HepG2 (cell line): ENCODE measurements at regions not wholly inside any gene's neighbourhood (a gene's known extent, or its start where the extent isn't known, plus 50 kb on each side); places are given as distances from the start of the nearest gene placed in this dataset.

ENCODE experiments used
- ATAC-seq: fragments of 200-7000 bp; cut with Tn5 transposase; 3 replicates; pipeline ENCODE4 v1.9.1; 2020; ENCODE audit warnings: mild to moderate bottlenecking, moderate library complexity
- BruUV-seq: library from RNA; stranded (reverse); fragments of 400-500 nt; replicated peaks from 2 replicates; lab custom pipeline; 2021; lab: Mats Ljungman, UMichigan
- CTCF ChIA-PET: fragments of 300-600 bp; formaldehyde crosslinking; extraction: SDS; loops from one replicate; lab custom pipeline; 2021; ENCODE audit warnings: low total read pairs, inconsistent platforms, low intra/inter-chr PET ratio; lab: Yijun Ruan, JAX
- POLR2A ChIA-PET: fragments of 350-600 bp; sonication (Branson Sonifier 250); formaldehyde crosslinking; loops from one replicate; lab custom pipeline; 2020; ENCODE audit warnings: antibody characterized with exemption, inconsistent platforms; lab: Yijun Ruan, JAX
- DNase-seq: peaks from one replicate; pipeline ENCODE4 v3.0.0-alpha.2; 2015; ENCODE audit warnings: low spot score
- FAIRE-seq: peaks from 3 replicates; lab custom pipeline; 2011; peaks lifted over from hg19 to GRCh38; lab: Jason Lieb, UNC
- H2AFZ ChIP-seq: one replicate; pipeline ENCODE4 v1.6.1; 2011; ENCODE audit warnings: low read length, inconsistent platforms
- H3K27ac ChIP-seq: fragments of 300-600 bp; 3 replicates; pipeline ENCODE4 v1.8.0; 2011; ENCODE audit warnings: mixed run types, mild to moderate bottlenecking, mixed read lengths, low read length, inconsistent platforms; ENCODE audit not compliant: insufficient read depth; ENCODE audit errors: extremely low read length
- H3K27me3 ChIP-seq, 2 experiments: fragments of 200-600 bp in 1 of 2; 2 replicates in 1 of 2; 3 replicates in 1 of 2; pipeline versions ENCODE4 v1.6.0 to v1.8.0; 2011; ENCODE audit warnings: low read length in 2 of 2, mild to moderate bottlenecking in 2 of 2, moderate library complexity in 2 of 2, inconsistent platforms in 1 of 2; ENCODE audit not compliant: insufficient read depth in 2 of 2, control insufficient read depth in 1 of 2
- H3K36me3 ChIP-seq, 2 experiments: fragments of 200-600 bp in 1 of 2; replicated peaks in 1 of 2; 2 replicates in 1 of 2; 3 replicates in 1 of 2; pipeline versions ENCODE4 v1.5.1 to v1.8.0; 2011; ENCODE audit warnings: low read length in 2 of 2, inconsistent platforms in 1 of 2; ENCODE audit not compliant: insufficient read depth in 2 of 2, control insufficient read depth in 1 of 2
- H3K4me1 ChIP-seq: 2 replicates; pipeline ENCODE4 v1.5.1; 2012; ENCODE audit warnings: low read length, inconsistent platforms; ENCODE audit not compliant: insufficient read depth
- H3K4me2 ChIP-seq: 2 replicates; pipeline ENCODE4 v1.6.0; 2011; ENCODE audit warnings: low read depth, low read length, inconsistent platforms
- H3K4me3 ChIP-seq, 3 experiments: fragments of 200-600 bp in 1 of 3; sonication (generic), shearing (Covaris generic) in 1 of 3; replicated peaks in 1 of 3; 2 replicates each; pipeline ENCODE4 v1.5.1; 2011 to 2016; ENCODE audit warnings: low read length in 3 of 3, inconsistent platforms in 2 of 3, low read depth in 2 of 3, mild to moderate bottlenecking in 2 of 3, control low read depth in 1 of 3, mixed read lengths in 1 of 3; ENCODE audit not compliant: insufficient read depth in 1 of 3
- H3K79me2 ChIP-seq: one replicate; pipeline ENCODE4 v1.6.1; 2011; ENCODE audit warnings: low read length, inconsistent platforms; ENCODE audit not compliant: insufficient read depth
- H3K9ac ChIP-seq: 2 replicates; pipeline ENCODE4 v1.6.0; 2011; ENCODE audit warnings: mild to moderate bottlenecking, low read depth, low read length, inconsistent platforms; ENCODE audit not compliant: insufficient read depth
- H3K9me3 ChIP-seq: 2 replicates; pipeline ENCODE4 v1.5.1; 2012; ENCODE audit warnings: mild to moderate bottlenecking, low read length
- H4K20me1 ChIP-seq: 2 replicates; pipeline ENCODE4 v1.6.0; 2011; ENCODE audit warnings: inconsistent platforms, mild to moderate bottlenecking, low read length, moderate library complexity; ENCODE audit not compliant: insufficient read depth
- SNAI1 ChIP-seq: sonication (generic); formaldehyde crosslinking; IDR thresholded peaks from 2 replicates; pipeline ENCODE4 v1.5.0; 2020; ENCODE audit warnings: mild to moderate bottlenecking, missing genetic modification reagents, borderline replicate concordance
- TOPORS ChIP-seq: sonication (generic); formaldehyde crosslinking; IDR thresholded peaks from 2 replicates; pipeline ENCODE4 v1.8.0; 2023; ENCODE audit warnings: mild to moderate bottlenecking, missing genetic modification reagents
- ZFP41 ChIP-seq: sonication (generic); formaldehyde crosslinking; IDR thresholded peaks from 2 replicates; pipeline ENCODE4 v1.4.0; 2020; ENCODE audit warnings: mild to moderate bottlenecking, missing genetic modification reagents, borderline replicate concordance
- ZNF605 ChIP-seq: sonication (generic); formaldehyde crosslinking; IDR thresholded peaks from 2 replicates; pipeline ENCODE4 v1.8.0; 2022; ENCODE audit warnings: mild to moderate bottlenecking, missing genetic modification reagents
- ZNF644 ChIP-seq: IDR thresholded peaks from 2 replicates; pipeline ENCODE4 v1.6.1; 2016; ENCODE audit warnings: low read depth
- WGBS: methylation state at CpG from one replicate; pipeline ENCODE4 v1.1.6; 2017; ENCODE audit warnings: low lambda C conversion rate; 5-methylcytosine and 5-hydroxymethylcytosine counted together
- in situ Hi-C: cut with HindIII; loops from 2 replicates; pipeline ENCODE4 v1.10.0; 2017; ENCODE audit warnings: low pct_unique_long_range_greater_than_20kb; ENCODE audit not compliant: extremely low pct_ligation_motif_present
- intact Hi-C: fragments of 100-400 bp; cut with micrococcal nuclease; formaldehyde crosslinking; loops from one replicate; pipeline ENCODE4 v1.10.0; 2022; ENCODE audit not compliant: unreplicated experiment
- TF ChIP-seq, protein P1 (sequence below), 2 experiments: sonication (generic) in 1 of 2; formaldehyde crosslinking in 1 of 2; IDR thresholded peaks; 2 replicates each; pipeline versions ENCODE4 v1.4.0 to v1.6.1; 2016 to 2020; ENCODE audit warnings: borderline replicate concordance in 1 of 2, low read depth in 1 of 2, mild to moderate bottlenecking in 1 of 2, missing genetic modification reagents in 1 of 2
- TF ChIP-seq, protein P2 (sequence below): sonication (generic); formaldehyde crosslinking; IDR thresholded peaks from 2 replicates; pipeline ENCODE4 v1.4.0; 2020; ENCODE audit warnings: missing genetic modification reagents
- TF ChIP-seq, protein P3 (sequence below): IDR thresholded peaks from 2 replicates; pipeline ENCODE4 v1.4.0; 2020; ENCODE audit warnings: mild to moderate bottlenecking, missing genetic modification reagents

DNA sequence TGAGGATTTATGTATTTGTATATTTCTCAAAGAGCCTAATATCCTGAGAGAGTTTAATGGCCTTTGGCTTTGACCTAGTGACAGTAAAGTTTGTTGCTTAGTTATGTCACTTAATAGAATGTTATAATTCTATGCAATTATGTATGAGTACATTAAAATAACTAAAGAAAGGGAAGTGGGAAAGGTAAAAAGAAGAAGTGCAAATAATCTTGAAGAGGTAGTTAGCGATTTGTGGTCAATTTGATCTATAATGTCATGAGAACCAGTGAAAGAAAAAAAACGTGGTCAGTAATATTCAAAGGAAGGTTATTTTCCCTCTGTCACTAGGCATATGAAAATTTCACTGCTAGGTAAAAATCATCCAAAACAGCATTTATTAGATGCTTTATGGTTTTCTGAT lies 143.4 kb upstream of the LSM8 start (continued):
- TF ChIP-seq, protein P1, sequence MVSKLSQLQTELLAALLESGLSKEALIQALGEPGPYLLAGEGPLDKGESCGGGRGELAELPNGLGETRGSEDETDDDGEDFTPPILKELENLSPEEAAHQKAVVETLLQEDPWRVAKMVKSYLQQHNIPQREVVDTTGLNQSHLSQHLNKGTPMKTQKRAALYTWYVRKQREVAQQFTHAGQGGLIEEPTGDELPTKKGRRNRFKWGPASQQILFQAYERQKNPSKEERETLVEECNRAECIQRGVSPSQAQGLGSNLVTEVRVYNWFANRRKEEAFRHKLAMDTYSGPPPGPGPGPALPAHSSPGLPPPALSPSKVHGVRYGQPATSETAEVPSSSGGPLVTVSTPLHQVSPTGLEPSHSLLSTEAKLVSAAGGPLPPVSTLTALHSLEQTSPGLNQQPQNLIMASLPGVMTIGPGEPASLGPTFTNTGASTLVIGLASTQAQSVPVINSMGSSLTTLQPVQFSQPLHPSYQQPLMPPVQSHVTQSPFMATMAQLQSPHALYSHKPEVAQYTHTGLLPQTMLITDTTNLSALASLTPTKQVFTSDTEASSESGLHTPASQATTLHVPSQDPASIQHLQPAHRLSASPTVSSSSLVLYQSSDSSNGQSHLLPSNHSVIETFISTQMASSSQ (IDR thresholded peaks at IDR 0.05; ENCODE audit: low read depth), result no peak
- TF ChIP-seq, protein P1 (CRISPR knock-in tag; IDR thresholded peaks at IDR 0.05; ENCODE audit: borderline replicate concordance), result no peak
- TF ChIP-seq TOPORS (no peak), ZFP41 (CRISPR knock-in tag) (no peak)

DNA sequence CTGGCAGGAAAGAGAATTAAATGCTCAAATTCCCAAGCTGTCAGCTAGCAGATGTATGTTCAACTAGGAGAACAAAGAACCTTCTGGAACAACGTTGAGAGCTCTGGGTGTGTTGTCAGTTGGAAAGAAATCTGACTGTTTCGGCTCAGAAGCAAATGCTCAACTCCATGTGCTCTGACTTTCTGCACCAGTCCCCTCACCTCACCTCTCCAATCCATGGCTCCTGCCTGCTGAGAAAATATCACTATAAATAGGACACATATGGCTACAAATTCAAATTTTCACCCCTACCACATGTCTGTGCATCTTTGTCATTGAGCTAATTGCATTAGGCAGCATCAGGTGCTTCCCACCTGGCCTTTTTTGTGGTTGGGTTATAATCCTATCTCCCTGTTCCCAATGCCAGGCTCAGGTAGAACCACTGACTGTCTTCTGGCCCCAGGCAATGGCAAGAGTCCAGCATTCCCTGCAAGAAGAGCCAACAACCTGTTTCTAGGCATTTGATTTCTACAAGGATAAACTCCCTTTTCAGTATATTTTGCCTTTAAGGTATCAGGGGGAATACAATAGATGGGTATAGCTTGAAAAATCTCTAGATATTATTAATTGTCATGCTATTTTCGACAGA lies 142.6 kb upstream of the LSM8 start:
- ATAC-seq (no peak), FAIRE-seq (no peak), DNase-seq (no peak)
- H3K9ac ChIP-seq, result no peak overlapping the region
- H3K4me2 ChIP-seq, result no peak overlapping the region
- H2AFZ ChIP-seq, result no peak overlapping the region
- CTCF ChIA-PET, result no interaction called here
- H3K27ac ChIP-seq, result no peak overlapping the region
- POLR2A ChIA-PET, result no interaction called here
- no peaks in the 10 kb centered on the region for H3K4me1 ChIP-seq
- BruUV-seq, result no TSS peak
- intact Hi-C loops, result no loop called here
- H3K9me3 ChIP-seq, result no peaks in the 10 kb centered on the region
- no peaks in the 10 kb centered on the region for H4K20me1 ChIP-seq
- WGBS, result 0% methylated on average over 2 of the region's 3 CpGs
- in situ Hi-C loops, result no loop called here
- H3K36me3 ChIP-seq, result no peaks in the 10 kb centered on the region
- H3K4me3 ChIP-seq, result no peak overlapping the region
- H3K79me2 ChIP-seq, result no peaks in the 10 kb centered on the region
- no peaks in the 10 kb centered on the region for H3K27me3 ChIP-seq
- TF ChIP-seq SNAI1 (CRISPR knock-in tag) (no peak), ZNF644 (CRISPR knock-in tag) (no peak), ZNF605 (CRISPR knock-in tag) (no peak)
- TF ChIP-seq, protein P2, sequence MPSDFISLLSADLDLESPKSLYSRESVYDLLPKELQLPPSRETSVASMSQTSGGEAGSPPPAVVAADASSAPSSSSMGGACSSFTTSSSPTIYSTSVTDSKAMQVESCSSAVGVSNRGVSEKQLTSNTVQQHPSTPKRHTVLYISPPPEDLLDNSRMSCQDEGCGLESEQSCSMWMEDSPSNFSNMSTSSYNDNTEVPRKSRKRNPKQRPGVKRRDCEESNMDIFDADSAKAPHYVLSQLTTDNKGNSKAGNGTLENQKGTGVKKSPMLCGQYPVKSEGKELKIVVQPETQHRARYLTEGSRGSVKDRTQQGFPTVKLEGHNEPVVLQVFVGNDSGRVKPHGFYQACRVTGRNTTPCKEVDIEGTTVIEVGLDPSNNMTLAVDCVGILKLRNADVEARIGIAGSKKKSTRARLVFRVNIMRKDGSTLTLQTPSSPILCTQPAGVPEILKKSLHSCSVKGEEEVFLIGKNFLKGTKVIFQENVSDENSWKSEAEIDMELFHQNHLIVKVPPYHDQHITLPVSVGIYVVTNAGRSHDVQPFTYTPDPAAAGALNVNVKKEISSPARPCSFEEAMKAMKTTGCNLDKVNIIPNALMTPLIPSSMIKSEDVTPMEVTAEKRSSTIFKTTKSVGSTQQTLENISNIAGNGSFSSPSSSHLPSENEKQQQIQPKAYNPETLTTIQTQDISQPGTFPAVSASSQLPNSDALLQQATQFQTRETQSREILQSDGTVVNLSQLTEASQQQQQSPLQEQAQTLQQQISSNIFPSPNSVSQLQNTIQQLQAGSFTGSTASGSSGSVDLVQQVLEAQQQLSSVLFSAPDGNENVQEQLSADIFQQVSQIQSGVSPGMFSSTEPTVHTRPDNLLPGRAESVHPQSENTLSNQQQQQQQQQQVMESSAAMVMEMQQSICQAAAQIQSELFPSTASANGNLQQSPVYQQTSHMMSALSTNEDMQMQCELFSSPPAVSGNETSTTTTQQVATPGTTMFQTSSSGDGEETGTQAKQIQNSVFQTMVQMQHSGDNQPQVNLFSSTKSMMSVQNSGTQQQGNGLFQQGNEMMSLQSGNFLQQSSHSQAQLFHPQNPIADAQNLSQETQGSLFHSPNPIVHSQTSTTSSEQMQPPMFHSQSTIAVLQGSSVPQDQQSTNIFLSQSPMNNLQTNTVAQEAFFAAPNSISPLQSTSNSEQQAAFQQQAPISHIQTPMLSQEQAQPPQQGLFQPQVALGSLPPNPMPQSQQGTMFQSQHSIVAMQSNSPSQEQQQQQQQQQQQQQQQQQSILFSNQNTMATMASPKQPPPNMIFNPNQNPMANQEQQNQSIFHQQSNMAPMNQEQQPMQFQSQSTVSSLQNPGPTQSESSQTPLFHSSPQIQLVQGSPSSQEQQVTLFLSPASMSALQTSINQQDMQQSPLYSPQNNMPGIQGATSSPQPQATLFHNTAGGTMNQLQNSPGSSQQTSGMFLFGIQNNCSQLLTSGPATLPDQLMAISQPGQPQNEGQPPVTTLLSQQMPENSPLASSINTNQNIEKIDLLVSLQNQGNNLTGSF (CRISPR knock-in tag), result no peak
- TF ChIP-seq, protein P3, sequence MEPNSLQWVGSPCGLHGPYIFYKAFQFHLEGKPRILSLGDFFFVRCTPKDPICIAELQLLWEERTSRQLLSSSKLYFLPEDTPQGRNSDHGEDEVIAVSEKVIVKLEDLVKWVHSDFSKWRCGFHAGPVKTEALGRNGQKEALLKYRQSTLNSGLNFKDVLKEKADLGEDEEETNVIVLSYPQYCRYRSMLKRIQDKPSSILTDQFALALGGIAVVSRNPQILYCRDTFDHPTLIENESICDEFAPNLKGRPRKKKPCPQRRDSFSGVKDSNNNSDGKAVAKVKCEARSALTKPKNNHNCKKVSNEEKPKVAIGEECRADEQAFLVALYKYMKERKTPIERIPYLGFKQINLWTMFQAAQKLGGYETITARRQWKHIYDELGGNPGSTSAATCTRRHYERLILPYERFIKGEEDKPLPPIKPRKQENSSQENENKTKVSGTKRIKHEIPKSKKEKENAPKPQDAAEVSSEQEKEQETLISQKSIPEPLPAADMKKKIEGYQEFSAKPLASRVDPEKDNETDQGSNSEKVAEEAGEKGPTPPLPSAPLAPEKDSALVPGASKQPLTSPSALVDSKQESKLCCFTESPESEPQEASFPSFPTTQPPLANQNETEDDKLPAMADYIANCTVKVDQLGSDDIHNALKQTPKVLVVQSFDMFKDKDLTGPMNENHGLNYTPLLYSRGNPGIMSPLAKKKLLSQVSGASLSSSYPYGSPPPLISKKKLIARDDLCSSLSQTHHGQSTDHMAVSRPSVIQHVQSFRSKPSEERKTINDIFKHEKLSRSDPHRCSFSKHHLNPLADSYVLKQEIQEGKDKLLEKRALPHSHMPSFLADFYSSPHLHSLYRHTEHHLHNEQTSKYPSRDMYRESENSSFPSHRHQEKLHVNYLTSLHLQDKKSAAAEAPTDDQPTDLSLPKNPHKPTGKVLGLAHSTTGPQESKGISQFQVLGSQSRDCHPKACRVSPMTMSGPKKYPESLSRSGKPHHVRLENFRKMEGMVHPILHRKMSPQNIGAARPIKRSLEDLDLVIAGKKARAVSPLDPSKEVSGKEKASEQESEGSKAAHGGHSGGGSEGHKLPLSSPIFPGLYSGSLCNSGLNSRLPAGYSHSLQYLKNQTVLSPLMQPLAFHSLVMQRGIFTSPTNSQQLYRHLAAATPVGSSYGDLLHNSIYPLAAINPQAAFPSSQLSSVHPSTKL (CRISPR knock-in tag), result no peak
